Keratinocyte (primary cell): ENCODE measurements at regions not wholly inside any gene's neighbourhood (a gene's known extent, or its start where the extent isn't known, plus 50 kb on each side); places are given as distances from the start of the nearest gene placed in this dataset.

ENCODE experiments used
- DNase-seq: peaks from one replicate; pipeline ENCODE4 v3.0.0-alpha.2; 2011; ENCODE audit warnings: low read depth, missing footprints, low spot score
- FAIRE-seq: peaks from 2 replicates; lab custom pipeline; 2011; peaks lifted over from hg19 to GRCh38; lab: Jason Lieb, UNC
- H2AFZ ChIP-seq: 2 replicates; pipeline ENCODE4 v1.6.0; 2012; ENCODE audit warnings: low read length, control low read depth, inconsistent platforms; ENCODE audit not compliant: control insufficient read depth
- H3K27ac ChIP-seq: 2 replicates; pipeline ENCODE4 v1.5.1; 2011; ENCODE audit warnings: low read length; ENCODE audit not compliant: control insufficient read depth, insufficient read depth
- H3K27me3 ChIP-seq: 3 replicates; pipeline ENCODE4 v1.6.0; 2011; ENCODE audit warnings: low read length; ENCODE audit not compliant: control insufficient read depth, insufficient read depth; ENCODE audit errors: extremely low read depth
- H3K36me3 ChIP-seq, 2 experiments: 2 replicates in 1 of 2; 3 replicates in 1 of 2; pipeline ENCODE4 v1.5.1; 2011; ENCODE audit warnings: low read length in 2 of 2, mild to moderate bottlenecking in 1 of 2; ENCODE audit not compliant: control insufficient read depth in 2 of 2, insufficient read depth in 2 of 2; ENCODE audit errors: extremely low read depth in 1 of 2
- H3K4me1 ChIP-seq: 3 replicates; pipeline ENCODE4 v1.5.1; 2011; ENCODE audit warnings: low read length; ENCODE audit not compliant: control insufficient read depth, insufficient read depth; ENCODE audit errors: extremely low read depth
- H3K4me2 ChIP-seq: 3 replicates; pipeline ENCODE4 v1.6.0; 2011; ENCODE audit warnings: low read depth, low read length; ENCODE audit not compliant: control insufficient read depth, insufficient read depth; ENCODE audit errors: extremely low read depth
- H3K4me3 ChIP-seq, 3 experiments: fragments of 200-600 bp in 1 of 3; sonication (generic) in 1 of 3; 2 replicates in 2 of 3; 3 replicates in 1 of 3; pipeline ENCODE4 v1.5.1; 2011 to 2016; ENCODE audit warnings: low read length in 3 of 3, mild to moderate bottlenecking in 3 of 3, control low read depth in 2 of 3, inconsistent platforms in 1 of 3, low read depth in 1 of 3, mixed read lengths in 1 of 3, mixed run types in 1 of 3, moderate library complexity in 1 of 3; ENCODE audit not compliant: control insufficient read depth in 2 of 3, insufficient read depth in 2 of 3; ENCODE audit errors: extremely low read depth in 1 of 3
- H3K79me2 ChIP-seq: 2 replicates; pipeline ENCODE4 v1.6.0; 2012; ENCODE audit warnings: low read length; ENCODE audit not compliant: control insufficient read depth, insufficient read depth
- H3K9ac ChIP-seq: 3 replicates; pipeline ENCODE4 v1.6.0; 2011; ENCODE audit warnings: low read length; ENCODE audit not compliant: control insufficient read depth, insufficient read depth; ENCODE audit errors: extremely low read depth
- H3K9me1 ChIP-seq: 3 replicates; pipeline ENCODE4 v1.6.0; 2011; ENCODE audit warnings: low read length; ENCODE audit not compliant: control insufficient read depth, insufficient read depth; ENCODE audit errors: extremely low read depth
- H3K9me3 ChIP-seq: 2 replicates; pipeline ENCODE4 v1.5.1; 2012; ENCODE audit warnings: low read depth, low read length; ENCODE audit not compliant: control insufficient read depth
- H4K20me1 ChIP-seq: 3 replicates; pipeline ENCODE4 v1.6.0; 2011; ENCODE audit warnings: low read length; ENCODE audit not compliant: control insufficient read depth, insufficient read depth; ENCODE audit errors: extremely low read depth
- EZH2 ChIP-seq: IDR thresholded peaks from one replicate; pipeline ENCODE4 v1.6.1; 2012; ENCODE audit warnings: inconsistent platforms, mild to moderate bottlenecking, low read length, moderate library complexity
- dilution Hi-C: fragments of 300-500 bp; cut with MboI; formaldehyde crosslinking; loops from one replicate; pipeline ENCODE4 v1.7.0; 2020; ENCODE audit warnings: low sequenced_read_pairs; ENCODE audit not compliant: extremely low pct_ligation_motif_present
- TF ChIP-seq, protein P1 (sequence below), 3 experiments: IDR thresholded peaks in 1 of 3; conservative IDR thresholded peaks in 1 of 3; optimal IDR thresholded peaks in 1 of 3; 2 replicates in 2 of 3; 3 replicates in 1 of 3; pipeline versions ENCODE3 to v1.5.1; 2011; ENCODE audit warnings: low read length in 3 of 3, mild to moderate bottlenecking in 3 of 3, moderate library complexity in 2 of 3, control low read depth in 1 of 3, inconsistent platforms in 1 of 3; ENCODE audit not compliant: insufficient read depth in 2 of 3; ENCODE audit errors: extremely low read depth in 1 of 3

DNA sequence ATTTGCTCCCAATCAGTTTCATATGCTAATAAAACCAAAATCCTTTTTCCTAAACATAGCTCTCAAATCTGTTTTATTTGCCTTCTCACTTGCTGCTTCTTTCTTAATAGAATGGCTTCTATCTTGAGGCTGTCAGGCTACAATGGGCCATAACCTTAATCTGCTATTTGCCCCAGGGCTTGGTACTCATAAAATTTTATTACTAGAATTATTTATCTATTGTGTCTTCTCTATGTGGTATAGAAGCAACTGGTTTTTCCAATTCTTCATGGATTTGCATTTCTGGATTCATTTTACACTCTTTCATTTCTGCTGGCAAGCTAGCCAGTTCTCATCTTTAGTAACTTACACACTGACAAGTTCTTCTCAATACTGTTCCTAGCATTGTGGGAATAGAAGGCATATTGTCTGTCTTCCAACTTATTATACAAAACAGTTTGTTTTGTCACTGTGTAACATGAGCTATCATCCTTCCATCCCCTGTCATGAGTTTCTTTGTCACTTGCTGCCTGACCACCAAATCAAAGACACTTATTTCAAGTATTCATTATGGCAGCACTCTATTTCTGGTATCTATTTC lies 96.6 kb upstream of the KCNIP4 start:
- Histone ChIP-seq H3K27me3 (no peaks in the 10 kb centered on the region), H3K9ac (no peak overlapping the region), H3K9me3 (no peaks in the 10 kb centered on the region), H3K4me2 (no peak overlapping the region), H3K79me2 (no peaks in the 10 kb centered on the region), H3K36me3 (no peaks in the 10 kb centered on the region), H3K9me1 (no peaks in the 10 kb centered on the region), H3K4me3 (no peak overlapping the region), H2AFZ (no peak overlapping the region), H3K4me1 (no peaks in the 10 kb centered on the region), H4K20me1 (no peaks in the 10 kb centered on the region), H3K27ac (no peak overlapping the region)
- FAIRE-seq (no peak), DNase-seq (no peak)
- TF ChIP-seq, protein P1, sequence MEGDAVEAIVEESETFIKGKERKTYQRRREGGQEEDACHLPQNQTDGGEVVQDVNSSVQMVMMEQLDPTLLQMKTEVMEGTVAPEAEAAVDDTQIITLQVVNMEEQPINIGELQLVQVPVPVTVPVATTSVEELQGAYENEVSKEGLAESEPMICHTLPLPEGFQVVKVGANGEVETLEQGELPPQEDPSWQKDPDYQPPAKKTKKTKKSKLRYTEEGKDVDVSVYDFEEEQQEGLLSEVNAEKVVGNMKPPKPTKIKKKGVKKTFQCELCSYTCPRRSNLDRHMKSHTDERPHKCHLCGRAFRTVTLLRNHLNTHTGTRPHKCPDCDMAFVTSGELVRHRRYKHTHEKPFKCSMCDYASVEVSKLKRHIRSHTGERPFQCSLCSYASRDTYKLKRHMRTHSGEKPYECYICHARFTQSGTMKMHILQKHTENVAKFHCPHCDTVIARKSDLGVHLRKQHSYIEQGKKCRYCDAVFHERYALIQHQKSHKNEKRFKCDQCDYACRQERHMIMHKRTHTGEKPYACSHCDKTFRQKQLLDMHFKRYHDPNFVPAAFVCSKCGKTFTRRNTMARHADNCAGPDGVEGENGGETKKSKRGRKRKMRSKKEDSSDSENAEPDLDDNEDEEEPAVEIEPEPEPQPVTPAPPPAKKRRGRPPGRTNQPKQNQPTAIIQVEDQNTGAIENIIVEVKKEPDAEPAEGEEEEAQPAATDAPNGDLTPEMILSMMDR (optimal IDR thresholded peaks at IDR 0.05 in 1 of 3, IDR thresholded peaks at IDR 0.05 in 1 of 3, conservative IDR thresholded peaks at IDR 0.05 in 1 of 3; ENCODE audit: extremely low read depth in 1 of 3, insufficient read depth in 2 of 3, low read length in 3 of 3) = no peak
- no peak for TF ChIP-seq EZH2
- dilution Hi-C loops = no loop called here

DNA sequence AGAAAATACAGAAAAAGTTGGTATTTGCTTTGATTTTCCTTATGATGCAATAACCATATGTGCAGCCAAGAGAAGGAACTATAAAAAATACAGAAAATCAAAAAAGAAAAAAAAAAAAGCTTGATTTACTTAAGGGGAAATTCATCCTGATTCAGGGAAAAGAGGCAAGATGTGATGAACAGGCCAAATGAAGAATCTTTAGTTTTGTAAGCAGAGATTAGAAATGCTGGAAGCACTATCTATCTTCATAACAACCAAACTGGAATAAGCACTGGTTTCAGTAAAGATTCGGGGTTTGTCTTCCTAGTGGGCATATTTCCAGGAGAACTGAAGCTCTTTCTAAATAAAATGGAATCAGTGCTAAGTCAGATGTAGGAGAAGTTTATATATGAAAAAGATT lies 82.9 kb upstream of the KCNIP4 start:
- dilution Hi-C loops = no loop called here
- H3K9me3 ChIP-seq = no peaks in the 10 kb centered on the region
- H3K4me2 ChIP-seq = no peak overlapping the region
- H3K36me3 ChIP-seq = no peaks in the 10 kb centered on the region
- no peaks in the 10 kb centered on the region for H3K9me1 ChIP-seq
- H3K4me3 ChIP-seq = no peak overlapping the region
- no peaks in the 10 kb centered on the region for H3K79me2 ChIP-seq
- DNase-seq (no peak), FAIRE-seq (no peak)
- TF ChIP-seq, protein P1 (optimal IDR thresholded peaks at IDR 0.05 in 1 of 3, IDR thresholded peaks at IDR 0.05 in 1 of 3, conservative IDR thresholded peaks at IDR 0.05 in 1 of 3; ENCODE audit: extremely low read depth in 1 of 3, insufficient read depth in 2 of 3, low read length in 3 of 3) = no peak
- no peak for TF ChIP-seq EZH2
- H3K27ac ChIP-seq = no peak overlapping the region
- H3K4me1 ChIP-seq = no peaks in the 10 kb centered on the region
- no peak overlapping the region for H3K9ac ChIP-seq
- no peak overlapping the region for H2AFZ ChIP-seq
- no peaks in the 10 kb centered on the region for H3K27me3 ChIP-seq
- no peaks in the 10 kb centered on the region for H4K20me1 ChIP-seq
